Hepatocyte (in vitro differentiated cells): ENCODE measurements at regions not wholly inside any gene's neighbourhood (a gene's known extent, or its start where the extent isn't known, plus 50 kb on each side); places are given as distances from the start of the nearest gene placed in this dataset.
"Not testable (repeated sequence)": the region's sequence is repeated elsewhere in the genome, so short reads cannot be mapped to it uniquely, and the experiment has no call there.

Experiments used
- DNase-seq: peaks from one replicate; pipeline ENCODE4 v3.0.0-alpha.2; 2016; ENCODE audit warnings: low spot score
- H2AFZ ChIP-seq: fragments of 200-600 bp; sonication (generic); 2 replicates; pipeline ENCODE4 v1.6.0; 2016; ENCODE audit warnings: antibody characterized with exemption, mild to moderate bottlenecking
- H3K27ac ChIP-seq: fragments of 200-600 bp; sonication (generic); 2 replicates; pipeline ENCODE4 v1.5.1; 2016; ENCODE audit warnings: mild to moderate bottlenecking
- H3K27me3 ChIP-seq: fragments of 200-600 bp; sonication (generic); 2 replicates; pipeline ENCODE4 v1.6.1; 2016
- H3K36me3 ChIP-seq: fragments of 200-600 bp; sonication (generic); replicated peaks from 2 replicates; pipeline ENCODE4 v1.5.1; 2016; ENCODE audit warnings: low read depth; ENCODE audit not compliant: insufficient read depth
- H3K4me1 ChIP-seq: fragments of 200-600 bp; sonication (generic); 2 replicates; pipeline ENCODE4 v1.5.1; 2016; ENCODE audit warnings: mild to moderate bottlenecking, moderate library complexity; ENCODE audit not compliant: insufficient read depth
- H3K4me2 ChIP-seq: fragments of 200-600 bp; sonication (generic); 2 replicates; pipeline ENCODE4 v1.6.0; 2016
- H3K4me3 ChIP-seq: fragments of 200-600 bp; sonication (generic); 2 replicates; pipeline ENCODE4 v1.5.1; 2016; ENCODE audit warnings: mild to moderate bottlenecking
- H3K79me2 ChIP-seq: fragments of 200-600 bp; sonication (generic); 2 replicates; pipeline ENCODE4 v1.6.0; 2017; ENCODE audit warnings: mild to moderate bottlenecking
- H3K9me2 ChIP-seq: fragments of 200-600 bp; sonication (generic); replicated peaks from 2 replicates; pipeline ENCODE4 v1.6.0; 2017; ENCODE audit warnings: mild to moderate bottlenecking; ENCODE audit not compliant: insufficient read depth
- H3K9me3 ChIP-seq: fragments of 200-600 bp; sonication (generic); 2 replicates; pipeline ENCODE4 v1.5.1; 2016; ENCODE audit warnings: low read depth, mild to moderate bottlenecking
- H4K20me1 ChIP-seq: fragments of 200-600 bp; sonication (generic); 2 replicates; pipeline ENCODE4 v1.6.0; 2016; ENCODE audit warnings: mild to moderate bottlenecking; ENCODE audit not compliant: insufficient read depth, poor library complexity, severe bottlenecking
- CTCF ChIP-seq: fragments of 200-600 bp; sonication (generic); IDR thresholded peaks from 2 replicates; pipeline ENCODE4 v1.5.1; 2016; ENCODE audit warnings: antibody characterized with exemption, mild to moderate bottlenecking; ENCODE audit not compliant: poor library complexity
- EZH2 ChIP-seq: fragments of 200-600 bp; sonication (generic); IDR thresholded peaks from 2 replicates; pipeline ENCODE4 v1.6.1; 2016; ENCODE audit warnings: antibody characterized with exemption, mild to moderate bottlenecking, borderline replicate concordance
- EZH2phosphoT487 ChIP-seq: fragments of 200-600 bp; sonication (generic); IDR thresholded peaks from one replicate; pipeline ENCODE4 v1.6.1; 2018; ENCODE audit warnings: antibody characterized with exemption, mild to moderate bottlenecking, low read depth, moderate library complexity; ENCODE audit not compliant: unreplicated experiment, severe bottlenecking
- WGBS: methylation state at CpG from one replicate; pipeline ENCODE4 v1.1.6; 2016; ENCODE audit warnings: low lambda C conversion rate; ENCODE audit errors: missing lambda C conversion rate; 5-methylcytosine and 5-hydroxymethylcytosine counted together

GRCh38 chr3:144501467-144501866 lies 529.8 kb downstream of the DIPK2A start:
- Histone ChIP-seq H3K79me2 (no peaks in the 10 kb centered on the region), H3K9me3 (no peaks in the 10 kb centered on the region), H3K27me3 (no peaks in the 10 kb centered on the region), H3K4me1 (no peaks in the 10 kb centered on the region), H3K4me3 (no peak overlapping the region), H2AFZ (no peak overlapping the region), H4K20me1 (no peaks in the 10 kb centered on the region), H3K9me2 (no peaks in the 10 kb centered on the region), H3K27ac (no peak overlapping the region), H3K36me3 (no peaks in the 10 kb centered on the region), H3K4me2 (no peak overlapping the region)
- WGBS = 79% methylated on average over 1 of the region's 1 CpG
- no peak for DNase-seq
- TF ChIP-seq EZH2phosphoT487 = no peak
- TF ChIP-seq EZH2 = no peak
- TF ChIP-seq CTCF = no peak

- WGBS = 59% methylated on average over 4 of the region's 4 CpGs
- H3K4me3 ChIP-seq = no peak overlapping the region
- no peak for DNase-seq
- H3K27ac ChIP-seq = no peak overlapping the region
- H3K9me3 ChIP-seq = no peaks in the 10 kb centered on the region
- H3K4me1 ChIP-seq = no peaks in the 10 kb centered on the region
- no peaks in the 10 kb centered on the region for H3K79me2 ChIP-seq
- no peaks in the 10 kb centered on the region for H3K9me2 ChIP-seq
- no peaks in the 10 kb centered on the region for H3K36me3 ChIP-seq
- H3K4me2 ChIP-seq = no peak overlapping the region
- no peak overlapping the region for H2AFZ ChIP-seq
- H4K20me1 ChIP-seq = no peaks in the 10 kb centered on the region
- H3K27me3 ChIP-seq = no peaks in the 10 kb centered on the region
- TF ChIP-seq EZH2 (no peak), EZH2phosphoT487 (no peak), CTCF (no peak)
Measured at GRCh38 chr3:144502402-144502801, 530.8 kb downstream of the DIPK2A start.

GRCh38 chr3:144506375-144506774 lies 534.8 kb downstream of the DIPK2A start:
- not testable (repeated sequence) for DNase-seq, H3K9me2 ChIP-seq, H4K20me1 ChIP-seq, H2AFZ ChIP-seq, H3K4me1 ChIP-seq, H3K9me3 ChIP-seq, H3K27me3 ChIP-seq, H3K79me2 ChIP-seq, H3K36me3 ChIP-seq, H3K4me3 ChIP-seq, H3K27ac ChIP-seq, H3K4me2 ChIP-seq
- 99% methylated on average over 4 of the region's 4 CpGs for WGBS

GRCh38 chr3:144511346-144511745 lies 539.7 kb downstream of the DIPK2A start:
- TF ChIP-seq EZH2 (no peak), CTCF (no peak), EZH2phosphoT487 (no peak)
- no peaks in the 10 kb centered on the region for H4K20me1 ChIP-seq
- peak overlapping the region; percentile 8 for H3K27ac ChIP-seq
- H3K79me2 ChIP-seq = no peaks in the 10 kb centered on the region
- no peak overlapping the region for H3K4me2 ChIP-seq
- H3K4me3 ChIP-seq = no peak overlapping the region
- peak overlapping the region; percentile 6 for H2AFZ ChIP-seq
- no peaks in the 10 kb centered on the region for H3K9me2 ChIP-seq
- no peaks in the 10 kb centered on the region for H3K9me3 ChIP-seq
- H3K27me3 ChIP-seq = no peaks in the 10 kb centered on the region
- 55% methylated on average over 3 of the region's 3 CpGs for WGBS
- peaks cover 9% of the 10 kb centered on the region for H3K4me1 ChIP-seq
- no peak for DNase-seq
- H3K36me3 ChIP-seq = no peaks in the 10 kb centered on the region
